Amygdala (tissue), 56 donors: ENCODE measurements at regions not wholly inside any gene's neighbourhood (a gene's known extent, or its start where the extent isn't known, plus 50 kb on each side); places are given as distances from the start of the nearest gene placed in this dataset.

Experiments used
- DNase-seq, 56 donors: peaks; one replicate each; lab custom pipeline; 2025; lab: John Stamatoyannopoulos, UW

GRCh38 chr10:78777867-78778266 is 290.9 kb upstream of the ZMIZ1 start:
- DNase-seq: peak in 1 of 56 donors; percentile 55

GRCh38 chr10:78778444-78779338 is 290.1 kb upstream of the ZMIZ1 start:
- no peak for DNase-seq

DNA sequence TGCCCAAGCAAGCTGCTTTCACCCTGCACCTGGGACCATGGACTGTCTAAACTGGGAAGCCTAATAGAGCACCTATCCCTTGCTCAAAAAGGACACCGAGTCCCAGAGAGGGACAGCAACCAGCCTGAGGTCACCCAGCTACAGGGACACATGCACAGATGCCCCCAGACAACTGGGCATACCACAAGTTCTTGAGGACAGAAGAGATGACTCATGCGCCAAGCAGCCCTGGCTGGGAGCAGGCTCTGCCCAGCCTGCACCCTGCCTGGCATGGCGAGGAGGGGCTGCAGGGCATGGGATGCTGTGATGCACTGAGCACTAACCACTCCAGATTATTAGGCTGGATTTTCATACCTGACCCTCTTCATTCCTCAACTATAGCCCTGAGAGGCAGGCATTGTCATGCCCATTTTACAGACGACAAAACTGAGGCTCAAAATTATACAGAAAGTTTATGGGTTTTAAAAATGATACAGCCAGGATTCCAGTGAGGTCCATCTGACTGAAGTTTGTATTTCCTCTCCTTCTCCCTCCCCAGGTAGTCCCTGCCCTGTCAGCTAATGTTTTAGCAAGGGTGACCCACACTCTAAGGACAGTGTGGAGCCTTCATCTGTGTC is 289.3 kb upstream of the ZMIZ1 start:
- no peak for DNase-seq

- peak in 1 of 56 donors; percentile 35 for DNase-seq
Measured at GRCh38 chr10:78780551-78780961, 288.2 kb upstream of the ZMIZ1 start.

DNA sequence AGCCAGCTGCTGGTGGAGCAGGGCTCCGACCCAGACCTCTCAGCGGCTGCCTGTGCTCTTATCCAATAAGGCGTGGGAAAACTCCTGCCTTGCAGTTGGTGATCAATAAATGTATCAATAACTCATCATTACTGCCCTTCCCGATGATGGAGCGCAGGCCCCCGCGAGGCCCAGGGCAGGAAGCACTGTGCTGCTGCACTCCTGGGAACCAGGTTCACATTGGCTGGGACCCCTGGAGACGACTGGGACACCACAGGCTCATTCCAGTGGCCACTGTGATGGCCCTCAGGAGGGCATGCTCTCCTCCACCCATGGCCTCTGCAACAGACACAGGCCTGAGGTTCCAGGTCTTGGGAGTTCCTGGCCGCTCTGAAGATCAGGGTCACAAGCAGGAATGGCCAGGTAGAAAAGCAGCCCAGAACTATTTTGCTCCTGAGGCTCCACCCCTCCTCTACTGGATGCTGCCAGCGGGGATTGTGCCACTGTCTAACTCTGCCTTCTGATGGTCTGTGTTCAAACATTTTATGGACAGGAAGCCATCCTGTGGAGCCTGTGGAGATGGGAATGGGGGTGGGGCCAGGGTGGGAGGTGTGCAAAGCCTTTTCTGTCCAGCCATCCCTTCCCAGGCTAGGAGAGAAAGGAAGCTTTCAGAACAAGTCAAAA is 287.4 kb upstream of the ZMIZ1 start:
- no peak for DNase-seq

DNA sequence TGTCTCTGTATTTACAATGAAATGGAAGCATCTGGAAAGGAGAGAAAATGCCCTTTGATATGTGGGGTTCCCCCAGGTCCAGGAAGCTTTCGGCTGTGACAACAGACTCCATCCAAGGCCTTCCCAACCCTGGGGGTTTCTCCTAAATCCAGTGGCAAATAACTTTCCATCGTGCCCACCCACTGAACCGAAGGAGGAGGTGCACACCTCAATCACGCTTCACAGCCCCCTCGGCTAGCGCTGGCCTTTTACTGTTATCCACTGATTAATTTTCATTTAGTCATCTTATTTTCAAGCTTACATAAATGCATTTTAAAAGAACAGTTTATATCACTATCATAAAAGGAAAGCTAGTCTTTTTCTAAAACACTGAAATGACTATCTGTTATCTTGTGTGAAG is 286.8 kb upstream of the ZMIZ1 start:
- no peak for DNase-seq

GRCh38 chr10:78782441-78782840 is 286.3 kb upstream of the ZMIZ1 start:
- no peak for DNase-seq

DNA sequence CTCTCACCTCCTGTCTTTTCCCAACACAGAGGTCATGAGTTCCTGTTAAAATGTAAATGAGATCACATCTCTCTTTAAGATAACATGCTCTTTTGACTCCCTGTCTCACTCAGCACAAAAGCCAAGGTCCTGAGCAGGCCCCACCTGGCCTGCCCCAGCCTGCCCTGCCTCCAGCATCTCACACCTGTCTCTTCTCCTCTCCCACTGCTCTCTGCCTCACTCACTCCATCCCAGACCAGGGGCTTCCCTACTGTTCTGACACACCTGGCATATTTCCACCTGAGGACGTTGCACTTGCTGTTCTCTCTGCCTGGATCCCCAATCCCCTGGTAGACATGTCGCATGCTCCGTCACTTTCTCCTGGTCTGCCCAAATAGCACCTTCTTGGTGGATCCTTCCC is 285.0 kb upstream of the ZMIZ1 start:
- no peak for DNase-seq

- DNase-seq: no peak
Measured at GRCh38 chr10:78784546-78784945, 284.2 kb upstream of the ZMIZ1 start.

DNA sequence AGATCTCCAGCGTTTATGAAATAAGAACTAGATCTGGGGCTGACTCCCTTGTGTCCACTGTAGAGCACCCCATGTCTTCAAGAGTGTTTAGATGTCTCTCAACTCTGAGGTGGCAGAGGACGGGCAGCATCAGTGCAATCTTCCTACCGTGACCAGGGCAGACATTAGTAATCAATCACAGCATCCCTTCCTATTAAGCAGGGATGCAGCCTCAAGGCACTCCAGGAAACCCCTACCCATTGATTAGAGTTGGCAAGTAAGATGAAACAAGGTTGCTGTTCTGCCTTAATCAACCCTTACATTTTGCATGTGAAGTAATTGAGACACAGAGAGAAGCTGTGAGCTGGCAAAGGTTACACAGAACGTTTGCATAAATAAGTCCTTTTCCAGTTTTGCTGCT is 283.7 kb upstream of the ZMIZ1 start:
- DNase-seq: no peak

- DNase-seq: no peak
Measured at GRCh38 chr10:78785991-78786390, 282.8 kb upstream of the ZMIZ1 start.

DNA sequence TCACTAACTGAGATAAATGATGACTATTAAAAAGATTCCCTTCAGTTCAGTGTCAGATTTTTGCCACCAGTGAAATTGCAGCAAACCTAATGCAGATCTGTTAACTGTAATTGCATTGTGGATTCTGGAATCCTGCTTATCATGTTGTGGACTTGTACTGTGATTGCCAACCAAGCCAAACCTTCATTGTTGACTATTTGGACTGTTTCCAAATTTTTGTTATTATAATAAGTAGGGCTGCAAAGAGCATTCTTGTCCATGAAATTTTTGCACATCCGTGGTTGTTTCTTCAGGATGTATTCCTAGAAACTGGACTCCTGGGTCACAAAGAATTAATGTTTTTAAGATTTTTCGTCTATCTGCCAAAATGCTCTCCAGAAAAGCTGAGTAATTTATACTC is 281.6 kb upstream of the ZMIZ1 start:
- no peak for DNase-seq

GRCh38 chr10:78794736-78795455 is 273.9 kb upstream of the ZMIZ1 start:
- DNase-seq: no peak

DNA sequence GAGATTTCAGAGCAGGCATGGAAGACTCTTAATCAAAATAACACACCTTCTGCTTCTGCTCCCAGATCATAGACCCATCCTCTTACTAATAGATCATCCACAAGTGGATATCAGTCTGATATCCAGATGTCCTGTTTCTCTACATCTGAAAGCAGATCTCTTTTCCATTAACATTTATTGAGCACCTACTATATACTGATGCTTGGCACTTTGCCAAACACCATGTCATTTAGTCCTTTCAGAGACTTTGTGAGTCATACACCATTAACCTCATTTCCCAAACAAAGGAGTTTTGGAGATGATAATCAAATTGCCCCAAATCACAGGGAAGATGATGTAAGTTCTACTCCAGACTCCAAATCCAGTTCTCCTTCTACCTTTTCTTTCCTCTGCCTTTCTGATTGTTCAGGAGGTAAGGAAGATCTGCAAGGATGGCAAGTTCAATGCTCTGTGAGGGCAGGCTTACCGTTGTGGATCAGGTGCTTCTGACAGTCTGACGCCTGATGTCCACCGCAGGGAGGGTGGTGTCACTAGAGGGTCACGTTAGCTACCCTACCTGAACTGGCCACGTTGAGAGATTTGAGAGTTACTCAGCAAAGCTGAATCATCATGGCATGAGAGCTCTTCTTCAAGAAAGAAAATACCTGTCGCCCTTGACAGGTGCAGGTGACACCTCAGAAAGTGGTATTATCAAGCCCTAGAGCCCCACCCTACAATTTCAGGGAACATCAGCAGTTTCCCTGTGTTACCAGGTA is 269.6 kb upstream of the ZMIZ1 start:
- DNase-seq: no peak

DNA sequence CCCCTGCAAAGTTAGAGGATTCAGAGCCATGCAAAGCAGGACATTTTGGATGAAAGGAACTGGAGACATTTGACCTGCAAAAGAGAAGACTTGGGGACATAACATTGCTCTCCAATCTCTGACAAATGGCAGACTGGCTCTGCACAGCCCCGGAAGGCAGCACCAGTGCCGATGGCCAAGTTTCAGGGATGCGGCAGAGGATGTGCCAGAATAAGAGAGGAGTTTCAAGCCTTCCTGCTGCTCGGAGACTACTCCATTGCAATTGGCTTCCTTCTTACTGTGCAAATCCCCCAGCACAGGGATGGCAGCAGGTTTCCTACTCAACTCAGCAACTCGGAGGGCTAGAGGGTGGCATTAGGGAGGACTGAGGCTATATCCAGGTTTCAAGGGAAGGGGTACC is 268.8 kb upstream of the ZMIZ1 start:
- DNase-seq: no peak

- DNase-seq: no peak
Measured at GRCh38 chr10:78800535-78801320, 268.0 kb upstream of the ZMIZ1 start.

GRCh38 chr10:78802431-78802830 is 266.3 kb upstream of the ZMIZ1 start:
- no peak for DNase-seq

DNA sequence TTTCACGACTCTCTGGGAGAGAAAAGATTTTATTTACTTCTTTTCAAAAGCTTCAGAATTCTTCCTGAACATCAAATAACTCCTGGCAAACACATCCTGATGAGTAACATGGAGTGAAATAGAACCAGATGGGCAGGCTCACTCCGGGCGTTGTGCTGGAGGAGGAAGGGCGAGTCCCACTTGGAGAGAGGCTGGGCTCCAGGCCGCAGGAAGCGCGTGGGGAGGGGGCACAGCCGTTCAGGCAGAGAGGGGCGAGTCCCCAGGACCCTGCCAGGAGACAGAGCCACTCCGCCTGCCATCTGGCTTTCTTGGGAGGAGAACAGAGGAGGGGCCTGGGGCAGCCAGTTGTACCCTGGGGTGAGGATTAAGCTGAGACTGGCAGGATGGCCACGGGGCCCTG is 265.9 kb upstream of the ZMIZ1 start:
- DNase-seq: no peak

- DNase-seq: no peak
Measured at GRCh38 chr10:78803710-78804109, 265.1 kb upstream of the ZMIZ1 start.
